Effector memory CD4-positive, alpha-beta T cell (primary cell): ENCODE measurements at regions not wholly inside any gene's neighbourhood (a gene's known extent, or its start where the extent isn't known, plus 50 kb on each side); places are given as distances from the start of the nearest gene placed in this dataset.
A peak's percentile ranks its signal among the peaks of the same experiment; 100 is the strongest.

Experiments
- DNase-seq, 3 donors: peaks; one replicate each; pipeline ENCODE4 v3.0.0-alpha.2; 2020
- H3K27ac ChIP-seq: 2 replicates; pipeline ENCODE4 v1.7.0; 2013; ENCODE audit warnings: mild to moderate bottlenecking, low read length, moderate library complexity; ENCODE audit not compliant: insufficient read depth, poor library complexity, severe bottlenecking
- H3K27me3 ChIP-seq: replicated peaks from 2 replicates; pipeline ENCODE4 v1.7.0; 2013; ENCODE audit warnings: mild to moderate bottlenecking, low read length; ENCODE audit not compliant: insufficient read depth, control insufficient read depth, poor library complexity, severe bottlenecking
- H3K36me3 ChIP-seq: 2 replicates; pipeline ENCODE4 v1.7.0; 2013; ENCODE audit warnings: mild to moderate bottlenecking, low read length, moderate library complexity; ENCODE audit not compliant: control insufficient read depth, insufficient read depth
- H3K4me1 ChIP-seq: 2 replicates; pipeline ENCODE4 v1.7.0; 2013; ENCODE audit warnings: low read length, mild to moderate bottlenecking; ENCODE audit not compliant: control insufficient read depth, insufficient read depth, poor library complexity, severe bottlenecking
- H3K4me3 ChIP-seq: 2 replicates; pipeline ENCODE4 v1.7.0; 2013; ENCODE audit warnings: low read length, low read depth, mild to moderate bottlenecking; ENCODE audit not compliant: insufficient read depth, poor library complexity, severe bottlenecking
- H3K9me3 ChIP-seq: 2 replicates; pipeline ENCODE4 v1.7.0; 2013; ENCODE audit warnings: mild to moderate bottlenecking, low read length, moderate library complexity; ENCODE audit not compliant: control insufficient read depth

DNA sequence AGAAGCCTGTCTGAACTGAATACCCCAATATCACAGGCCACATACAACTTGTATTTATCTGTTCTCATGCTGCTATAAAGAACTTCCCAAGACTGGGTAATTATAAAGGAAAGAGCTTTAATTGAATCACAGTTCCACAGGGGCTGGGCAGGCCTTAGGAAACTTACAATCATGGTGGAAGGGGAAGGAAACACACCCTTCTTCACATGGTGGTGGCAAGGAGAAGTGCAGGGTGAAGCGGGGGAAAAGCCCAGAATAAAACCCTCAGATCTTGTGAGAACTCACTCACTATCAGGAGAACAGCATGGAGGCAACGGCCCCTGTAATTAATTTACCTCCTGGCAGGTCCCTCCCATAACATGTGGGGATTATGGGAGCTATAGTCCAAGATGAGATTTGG is 50.3 kb upstream of the FNDC1 start:
- H3K4me1 ChIP-seq = peaks cover 1% of the 10 kb centered on the region
- no peaks in the 10 kb centered on the region for H3K36me3 ChIP-seq
- no peaks in the 10 kb centered on the region for H3K9me3 ChIP-seq
- H3K27ac ChIP-seq = no peak overlapping the region
- H3K4me3 ChIP-seq = no peak overlapping the region
- H3K27me3 ChIP-seq = no peaks in the 10 kb centered on the region
- DNase-seq = no peak

DNA sequence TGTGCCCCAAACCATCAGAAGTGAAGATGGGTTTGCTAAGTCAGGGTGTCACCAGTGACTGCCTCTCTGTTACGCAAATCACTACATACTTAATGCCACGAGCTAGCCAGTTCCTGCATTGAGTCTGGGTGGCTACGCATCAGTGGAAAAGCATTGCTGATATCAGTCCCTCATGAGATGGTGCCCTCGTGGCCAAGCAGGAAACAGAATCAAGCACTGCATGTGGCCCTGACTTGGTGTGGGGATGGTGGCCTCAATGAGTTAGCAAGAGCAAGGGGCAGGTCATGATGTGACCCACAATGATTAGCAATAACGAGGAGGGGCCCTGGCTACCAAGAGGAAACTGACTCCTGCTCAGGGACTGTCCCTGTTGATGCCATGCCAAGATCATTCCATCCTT is 51.6 kb upstream of the FNDC1 start:
- Histone ChIP-seq H3K4me1 (peaks cover 5% of the 10 kb centered on the region), H3K9me3 (no peaks in the 10 kb centered on the region), H3K27ac (no peak overlapping the region), H3K4me3 (no peak overlapping the region), H3K27me3 (no peaks in the 10 kb centered on the region), H3K36me3 (no peaks in the 10 kb centered on the region)
- no peak for DNase-seq

DNA sequence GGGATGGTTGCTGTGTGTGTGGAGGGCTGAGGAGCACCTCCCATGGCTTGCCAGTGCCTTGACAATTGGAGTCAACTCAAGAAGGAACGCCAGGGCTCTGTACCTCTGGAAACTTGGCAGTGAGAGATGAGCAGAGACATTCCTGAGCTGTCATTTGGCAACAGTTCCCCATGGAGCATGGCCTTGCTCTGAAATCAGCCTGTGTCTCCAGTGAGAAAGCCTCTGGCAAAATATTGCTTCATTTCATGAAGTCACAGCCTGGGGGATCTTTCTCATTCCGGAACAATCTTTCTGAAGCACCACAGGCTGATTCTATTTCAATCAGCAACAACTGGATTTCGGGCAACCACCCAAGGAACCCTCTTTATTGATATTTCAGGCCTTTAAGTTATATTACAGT is 52.2 kb upstream of the FNDC1 start:
- Histone ChIP-seq H3K4me3 (no peak overlapping the region), H3K4me1 (peaks cover 5% of the 10 kb centered on the region), H3K36me3 (no peaks in the 10 kb centered on the region), H3K27ac (no peak overlapping the region), H3K27me3 (no peaks in the 10 kb centered on the region), H3K9me3 (no peaks in the 10 kb centered on the region)
- no peak for DNase-seq

DNA sequence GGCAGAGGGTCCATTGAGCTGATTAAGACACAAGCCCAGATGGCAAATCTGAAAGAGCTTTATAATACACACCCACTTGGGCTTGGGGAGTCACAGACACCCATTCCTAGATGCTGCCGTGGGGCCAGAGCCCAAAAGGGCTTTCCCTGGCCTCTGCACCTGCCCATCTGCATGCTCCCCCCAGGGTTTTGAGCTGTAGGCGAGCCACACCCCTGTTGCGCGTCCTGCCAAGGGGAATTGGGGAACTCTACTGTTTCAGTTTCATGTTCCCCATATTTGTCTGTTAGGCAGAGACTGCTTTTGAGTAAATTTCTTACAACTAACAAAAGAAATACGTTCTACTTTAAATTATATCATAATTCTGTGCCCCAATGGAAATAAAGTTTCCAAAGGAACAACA is 52.9 kb upstream of the FNDC1 start:
- Histone ChIP-seq H3K27me3 (no peaks in the 10 kb centered on the region), H3K27ac (no peak overlapping the region)

DNA sequence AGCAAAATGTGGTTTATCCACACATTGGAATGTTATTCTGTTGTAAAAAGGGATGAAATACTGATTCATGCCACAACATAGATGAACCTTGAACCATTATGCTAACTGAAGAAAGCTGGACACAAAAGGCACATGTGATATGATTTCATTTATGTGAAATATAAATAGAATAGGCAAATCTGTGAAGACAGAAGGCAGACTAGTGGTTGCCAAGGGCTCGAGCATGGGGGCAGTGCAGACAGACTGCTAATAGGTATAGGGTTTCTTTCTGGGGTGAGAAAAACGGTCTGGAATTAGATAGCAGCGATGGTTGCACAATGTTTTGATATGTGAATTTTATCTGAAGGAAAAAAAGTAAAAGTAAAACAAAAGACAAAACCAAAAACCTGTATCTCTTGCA is 54.6 kb upstream of the FNDC1 start:
- H3K4me3 ChIP-seq = no peak overlapping the region
- no peak overlapping the region for H3K27ac ChIP-seq
- H3K9me3 ChIP-seq = no peaks in the 10 kb centered on the region
- no peaks in the 10 kb centered on the region for H3K27me3 ChIP-seq
- H3K4me1 ChIP-seq = peaks cover 22% of the 10 kb centered on the region
- no peaks in the 10 kb centered on the region for H3K36me3 ChIP-seq
- no peak for DNase-seq

More for the DNA sequence above, 52.9 kb upstream of the FNDC1 start:
- Histone ChIP-seq H3K4me1 (peaks cover 5% of the 10 kb centered on the region), H3K9me3 (no peaks in the 10 kb centered on the region), H3K4me3 (no peak overlapping the region), H3K36me3 (no peaks in the 10 kb centered on the region)
- DNase-seq = no peak

DNA sequence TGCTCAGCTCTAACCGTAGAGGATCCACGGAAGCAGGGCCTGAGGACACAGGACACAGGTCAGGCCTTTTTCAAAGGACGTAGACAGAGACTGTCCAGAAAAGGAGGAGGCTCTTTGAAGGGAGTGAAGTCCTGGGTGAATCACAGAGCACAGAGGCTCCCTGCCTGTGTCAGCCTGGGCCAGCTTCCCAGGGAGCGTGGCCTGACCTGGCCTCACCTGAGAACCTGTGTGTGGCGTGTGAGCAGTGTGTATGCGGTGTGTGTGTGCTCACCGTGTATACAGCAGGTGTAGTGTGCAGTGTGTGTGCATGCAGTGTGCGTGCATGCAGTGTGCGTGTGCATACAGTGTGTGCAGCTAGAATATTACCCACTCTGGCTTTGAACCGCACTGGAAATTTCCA is 56.0 kb upstream of the FNDC1 start:
- Histone ChIP-seq H3K27ac (no peak overlapping the region), H3K36me3 (no peaks in the 10 kb centered on the region)

DNA sequence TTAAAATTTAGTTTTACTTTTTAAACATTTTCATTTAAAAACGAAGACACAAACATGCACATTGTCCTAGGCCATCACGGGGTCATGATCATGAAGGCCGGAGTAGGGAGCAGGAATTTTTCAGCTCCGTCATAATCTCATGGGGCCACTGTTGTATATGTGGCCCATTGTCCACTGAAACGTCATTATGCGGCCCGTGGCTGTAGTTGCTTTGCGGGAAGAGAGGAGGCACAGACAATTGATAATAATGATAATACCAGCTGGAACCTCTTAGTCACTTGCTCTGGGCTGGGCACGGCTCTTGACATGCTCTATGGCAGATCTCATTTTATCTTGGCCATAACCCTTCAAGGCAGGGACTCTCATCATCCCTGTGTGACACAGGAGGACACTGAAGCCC is 56.5 kb upstream of the FNDC1 start:
- Histone ChIP-seq H3K27ac (no peak overlapping the region), H3K4me1 (peaks cover 40% of the 10 kb centered on the region), H3K4me3 (no peak overlapping the region), H3K27me3 (no peaks in the 10 kb centered on the region), H3K9me3 (no peaks in the 10 kb centered on the region), H3K36me3 (no peaks in the 10 kb centered on the region)
- DNase-seq = no peak

More for the DNA sequence above, 56.0 kb upstream of the FNDC1 start:
- Histone ChIP-seq H3K4me3 (no peak overlapping the region), H3K9me3 (no peaks in the 10 kb centered on the region), H3K27me3 (no peaks in the 10 kb centered on the region), H3K4me1 (peaks cover 35% of the 10 kb centered on the region)
- DNase-seq = no peak

DNA sequence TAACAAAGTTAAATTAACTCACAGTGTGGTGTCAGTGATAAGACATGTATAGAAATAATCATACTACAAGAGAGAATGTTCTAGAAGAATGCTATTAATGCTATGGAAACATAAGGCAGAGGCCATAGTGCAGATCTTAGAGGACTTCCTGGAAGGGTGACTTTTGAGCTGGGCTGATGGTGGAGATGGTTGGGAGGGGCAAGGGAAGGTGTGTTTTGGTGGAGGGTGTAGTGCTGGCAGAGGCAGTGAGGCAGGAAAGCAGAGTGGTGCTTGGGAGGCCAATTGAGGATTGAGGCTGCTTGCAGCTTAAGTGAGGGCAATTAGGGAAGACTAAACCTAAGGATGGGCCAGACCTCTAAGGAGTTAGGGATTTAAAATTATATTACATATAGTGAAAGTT is 58.5 kb upstream of the FNDC1 start:
- no peak for DNase-seq
- H3K27me3 ChIP-seq = no peaks in the 10 kb centered on the region
- no peaks in the 10 kb centered on the region for H3K9me3 ChIP-seq
- H3K36me3 ChIP-seq = no peaks in the 10 kb centered on the region
- no peak overlapping the region for H3K4me3 ChIP-seq
- H3K4me1 ChIP-seq = peaks cover 56% of the 10 kb centered on the region
- peak overlapping the region; percentile 22 for H3K27ac ChIP-seq

DNA sequence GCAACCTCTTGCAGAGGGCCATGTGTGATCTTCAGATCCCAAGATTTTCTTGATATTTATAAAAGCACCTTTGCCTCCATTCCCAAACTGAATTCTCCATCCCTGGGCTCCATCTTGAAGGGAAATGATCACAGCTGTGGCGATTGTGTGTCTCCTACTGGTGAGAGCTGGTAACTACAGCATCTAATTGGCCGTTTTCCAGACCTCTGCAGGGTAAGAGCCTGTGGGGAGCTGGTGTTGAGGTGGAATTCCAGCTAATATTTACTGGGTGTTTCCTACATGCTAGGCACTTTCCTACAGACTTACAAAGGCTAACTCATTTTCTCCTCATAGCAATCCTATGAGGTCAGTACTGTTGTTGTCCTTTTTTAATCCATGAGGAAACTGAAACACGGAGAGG is 59.2 kb upstream of the FNDC1 start:
- Histone ChIP-seq H3K27ac (peak overlapping the region; percentile 22), H3K4me1 (peaks cover 56% of the 10 kb centered on the region), H3K9me3 (no peaks in the 10 kb centered on the region), H3K27me3 (no peaks in the 10 kb centered on the region), H3K36me3 (no peaks in the 10 kb centered on the region), H3K4me3 (no peak overlapping the region)
- DNase-seq = no peak

DNA sequence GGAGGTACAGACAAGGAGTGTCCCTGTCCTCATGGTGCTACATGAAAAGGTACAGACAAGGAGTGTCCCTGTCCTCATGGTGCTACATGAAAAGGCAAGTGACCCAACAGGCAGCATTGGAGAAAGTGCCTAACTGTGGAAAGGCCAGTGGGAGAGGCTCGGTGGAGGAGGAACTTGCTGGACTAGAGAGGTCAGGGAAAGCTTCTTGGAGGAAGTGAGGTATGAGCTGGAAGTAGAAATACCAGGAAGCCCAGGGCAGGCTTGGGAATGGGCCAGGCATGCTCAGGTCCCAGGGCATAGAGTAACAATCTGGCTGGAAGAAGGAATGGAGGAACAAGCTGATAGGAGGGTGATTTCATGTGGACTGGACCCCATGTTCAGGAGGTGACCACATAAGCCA is 59.8 kb upstream of the FNDC1 start:
- Histone ChIP-seq H3K27ac (peak overlapping the region; percentile 22), H3K36me3 (no peaks in the 10 kb centered on the region), H3K4me3 (no peak overlapping the region), H3K4me1 (peaks cover 60% of the 10 kb centered on the region), H3K9me3 (no peaks in the 10 kb centered on the region), H3K27me3 (no peaks in the 10 kb centered on the region)
- no peak for DNase-seq
